Daoy (cell line): ENCODE measurements at regions not wholly inside any gene's neighbourhood (a gene's known extent, or its start where the extent isn't known, plus 50 kb on each side); places are given as distances from the start of the nearest gene placed in this dataset.

Experiments
- DNase-seq: peaks from one replicate; pipeline ENCODE4 v3.0.0-alpha.2; 2015; ENCODE audit warnings: low read depth

DNA sequence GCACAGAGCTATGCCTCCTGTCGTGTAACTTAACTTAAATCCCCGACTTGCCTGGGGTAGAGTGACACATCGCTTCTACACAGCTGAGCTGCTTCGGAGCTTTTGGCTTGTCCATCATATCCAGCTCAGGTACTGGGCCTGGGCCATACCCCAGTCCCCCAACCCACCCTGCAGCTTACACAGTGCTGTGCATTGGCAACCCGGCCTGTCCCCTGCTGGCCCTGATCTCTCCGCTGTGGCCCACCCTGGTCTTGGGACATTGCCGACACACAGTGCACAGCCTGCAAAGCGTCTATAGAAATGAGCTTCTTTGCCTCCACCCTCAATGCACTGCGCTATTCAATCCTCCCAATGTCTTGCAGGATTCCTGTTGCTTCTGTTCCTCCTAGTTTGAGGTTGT is 342.8 kb upstream of the RAB6C start:
- DNase-seq, result no peak

DNA sequence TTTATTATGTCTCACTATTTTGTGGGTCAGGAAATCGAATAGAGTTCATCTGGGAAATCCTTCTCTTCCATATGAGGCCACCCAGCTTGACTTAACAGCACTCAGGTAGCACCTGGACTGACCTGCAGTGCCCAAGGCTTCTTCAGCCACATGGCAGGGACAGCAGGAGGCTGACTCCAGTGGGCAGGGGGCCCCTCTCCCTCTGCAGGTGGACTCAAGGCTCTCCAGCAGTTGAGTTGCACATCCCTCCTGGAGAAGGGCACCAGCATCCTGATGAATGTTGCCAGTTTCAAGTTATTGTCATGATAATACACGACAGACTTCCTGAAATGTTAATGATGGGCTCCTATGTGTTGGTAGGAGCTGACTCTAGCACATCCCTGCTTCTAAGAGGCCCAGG is 338.1 kb upstream of the RAB6C start:
- DNase-seq, result no peak

DNA sequence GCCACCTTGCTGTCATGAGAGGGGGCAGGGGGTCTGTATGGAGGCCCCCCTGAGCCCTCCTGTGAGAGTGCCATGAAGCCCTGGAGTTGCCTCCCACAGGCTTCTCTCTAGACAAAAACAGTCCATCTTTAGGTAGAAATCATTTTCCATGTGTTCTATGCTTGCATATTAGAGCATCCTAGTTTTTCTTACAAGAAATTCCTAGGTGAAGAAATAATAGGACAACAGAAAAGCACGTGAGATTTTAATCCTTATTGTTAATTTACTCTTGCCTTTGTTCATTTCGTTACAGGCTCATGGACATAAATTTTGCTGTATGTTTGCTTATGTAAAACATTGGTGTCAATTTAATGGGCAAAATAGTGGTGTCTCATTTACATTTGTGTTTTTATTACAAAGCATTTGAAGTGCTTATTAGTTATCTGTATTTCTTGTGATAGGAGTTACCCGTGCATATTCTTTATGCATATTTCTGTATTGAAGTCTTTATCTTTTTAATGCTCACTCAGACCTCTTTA is 336.9 kb upstream of the RAB6C start:
- no peak for DNase-seq

DNA sequence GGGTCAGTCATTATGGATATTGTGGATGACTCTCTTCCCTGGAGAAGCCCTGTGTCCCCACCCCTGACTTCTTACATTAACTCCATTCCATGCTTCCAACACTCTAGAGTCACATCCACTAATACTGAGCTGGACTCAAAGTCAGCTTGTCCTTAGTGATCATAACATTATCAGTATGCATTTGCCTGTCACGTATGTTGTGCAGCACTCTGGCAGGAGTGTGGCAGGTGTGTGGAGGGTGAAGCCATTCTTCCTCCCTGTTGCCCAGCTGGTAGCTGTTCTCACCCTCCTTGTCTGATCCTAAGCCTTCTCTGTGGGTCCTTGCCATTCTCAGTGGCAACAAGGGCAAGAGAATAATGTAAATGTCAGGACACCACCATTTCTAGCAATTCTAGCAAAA is 334.1 kb upstream of the RAB6C start:
- DNase-seq, result no peak

DNA sequence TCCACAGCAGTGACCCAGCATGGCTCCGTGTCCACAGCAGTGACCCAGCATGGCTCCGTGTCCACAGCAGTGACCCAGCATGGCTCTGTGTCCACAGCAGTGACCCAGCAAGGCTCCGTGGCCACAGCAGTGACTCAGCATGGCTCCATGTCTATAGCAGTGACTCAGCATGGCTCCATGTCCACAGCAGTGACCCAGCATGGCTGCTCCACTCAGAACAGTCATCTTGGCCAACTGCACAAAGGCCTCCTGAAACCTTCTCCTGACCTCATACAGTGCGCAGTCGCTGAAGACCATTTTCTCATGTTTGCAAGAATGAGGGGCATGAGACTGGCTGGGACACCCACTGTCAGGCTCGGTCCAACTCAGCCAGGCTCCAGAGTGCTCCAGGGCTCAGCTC is 333.4 kb upstream of the RAB6C start:
- no peak for DNase-seq

DNA sequence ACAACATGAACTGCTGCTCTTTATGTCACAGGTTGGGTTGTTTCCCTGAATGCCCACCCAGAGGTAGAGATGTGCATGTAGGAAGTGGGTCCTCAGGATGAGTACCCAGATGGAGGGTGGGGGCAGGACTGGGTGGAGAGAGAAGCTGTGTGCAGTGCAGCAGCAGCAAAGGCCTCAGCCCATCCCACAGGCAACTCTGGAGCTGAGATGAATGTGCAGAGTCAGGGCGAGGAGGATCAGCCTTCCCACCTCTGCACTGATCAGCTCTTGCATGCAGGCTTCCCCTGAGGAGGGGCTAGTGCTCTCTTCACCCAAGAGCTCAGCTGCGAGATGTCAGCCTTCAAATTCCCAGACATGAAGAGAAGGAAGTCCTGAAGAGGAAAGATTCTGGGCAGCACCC is 326.2 kb upstream of the RAB6C start:
- DNase-seq, result no peak

DNA sequence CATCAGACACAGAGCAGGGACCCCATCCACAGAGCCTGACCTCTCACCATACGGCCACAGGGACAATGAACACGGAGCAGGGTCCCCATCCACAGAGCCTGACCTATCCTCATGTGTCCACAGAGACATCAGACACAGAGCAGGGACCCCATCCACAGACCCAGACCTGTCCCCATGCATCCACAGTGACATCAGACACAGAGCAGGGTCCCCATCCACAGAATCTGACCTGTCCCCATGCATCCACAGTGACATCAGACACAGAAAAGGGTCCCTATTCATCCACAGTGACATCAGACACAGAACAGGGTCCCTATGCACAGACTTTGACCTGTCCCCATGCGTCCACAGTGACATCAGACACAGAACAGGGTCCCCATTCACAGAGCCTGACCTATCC is 325.1 kb upstream of the RAB6C start:
- no peak for DNase-seq

DNA sequence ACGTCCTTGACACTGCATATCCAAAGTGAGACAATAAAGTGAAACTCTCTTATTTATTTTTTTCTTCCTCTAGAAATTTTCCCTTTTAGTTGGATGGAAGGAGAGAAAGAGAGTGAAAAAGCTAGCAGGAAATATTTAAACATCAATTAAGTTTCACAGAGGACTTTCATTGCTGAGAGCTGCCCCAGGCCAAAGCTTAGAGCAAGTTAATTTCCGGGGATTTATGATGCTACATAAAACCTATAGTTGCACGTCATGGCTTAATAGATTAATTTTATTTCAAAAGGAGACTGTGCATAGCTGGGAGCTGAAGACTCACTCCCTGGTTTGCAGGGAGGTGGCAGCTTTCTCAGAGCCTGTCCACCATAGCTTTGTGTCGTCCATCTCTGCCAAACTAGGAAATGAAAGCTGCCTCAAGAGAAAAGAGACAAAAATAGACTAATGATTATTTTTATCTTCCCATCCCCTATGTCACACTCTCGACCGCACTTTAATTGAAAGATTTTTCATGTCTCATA is 323.3 kb upstream of the RAB6C start:
- DNase-seq, result no peak

DNA sequence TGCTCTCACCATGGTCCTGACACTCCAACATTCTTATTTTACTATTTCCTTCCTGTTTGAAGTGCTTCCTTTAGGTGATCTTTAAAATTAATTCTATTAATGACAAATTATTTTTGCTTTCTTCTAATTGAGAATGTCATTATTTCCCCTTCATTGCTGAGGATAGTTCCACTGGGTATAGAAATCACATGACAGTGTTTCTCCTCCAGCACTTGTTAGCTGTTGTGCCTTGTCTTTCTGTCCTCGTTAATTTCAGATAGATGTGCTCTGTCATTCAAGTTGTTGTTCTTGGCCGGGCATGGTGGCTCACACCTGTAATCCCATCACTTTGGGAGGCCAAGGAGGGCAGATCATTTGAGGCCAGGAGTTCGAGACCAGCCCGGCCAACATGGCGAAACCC is 321.0 kb upstream of the RAB6C start:
- DNase-seq, result no peak

DNA sequence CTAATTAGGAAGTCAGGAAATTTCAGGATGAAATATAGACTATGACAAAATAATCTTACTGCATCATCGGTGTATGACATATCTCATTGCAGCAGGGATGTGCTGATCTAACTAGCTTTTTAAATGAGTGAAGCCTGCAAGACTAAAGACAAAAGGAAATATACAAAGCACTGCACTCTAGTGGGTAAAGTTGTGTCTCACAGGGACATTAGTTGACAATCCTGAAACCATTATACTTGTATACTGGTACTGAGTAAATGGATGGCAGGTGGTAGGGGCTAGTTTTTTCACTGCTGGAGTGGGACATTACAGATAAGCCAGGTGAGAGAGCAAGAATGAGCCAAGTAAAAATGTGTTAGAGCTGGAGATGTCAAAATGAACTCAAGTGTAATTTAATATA is 317.5 kb upstream of the RAB6C start:
- DNase-seq, result no peak

DNA sequence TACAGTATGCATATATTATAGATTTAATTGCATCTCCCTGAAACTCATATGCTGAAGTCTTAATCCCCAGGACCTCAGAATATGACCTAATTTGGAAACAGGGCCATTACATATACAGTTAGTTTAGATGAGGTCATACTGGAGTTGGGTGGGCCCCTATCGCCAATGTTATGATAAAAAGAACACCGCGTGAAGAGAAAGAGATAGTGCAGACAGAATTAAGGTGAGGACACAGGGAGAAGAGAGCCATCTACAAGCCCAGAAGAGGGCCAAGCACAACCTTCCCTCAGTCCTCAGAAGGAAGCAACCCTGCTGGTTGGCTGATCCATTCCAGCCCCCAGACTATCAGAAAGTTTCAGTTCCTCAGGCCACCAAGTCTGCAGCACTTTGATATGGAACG is 311.9 kb upstream of the RAB6C start:
- DNase-seq, result no peak

DNA sequence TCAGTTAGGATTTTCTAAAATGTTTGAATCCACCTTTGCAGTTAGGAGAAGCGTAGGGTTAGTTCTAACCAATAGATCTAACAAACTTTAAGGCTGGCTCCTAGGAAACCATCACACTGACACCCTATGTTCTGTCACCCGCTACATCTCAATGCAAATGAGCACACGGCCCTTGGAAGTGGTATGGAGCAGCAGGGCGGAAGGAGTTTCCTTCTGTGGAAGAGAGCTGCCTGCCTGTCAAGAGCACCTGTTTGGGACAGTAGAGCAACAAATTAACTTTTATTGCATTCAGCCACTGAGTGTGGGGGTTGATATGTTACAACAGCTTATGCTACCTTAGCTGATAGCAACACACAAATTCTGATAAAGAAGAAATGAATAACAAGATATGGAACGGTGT is 306.9 kb upstream of the RAB6C start:
- no peak for DNase-seq

DNA sequence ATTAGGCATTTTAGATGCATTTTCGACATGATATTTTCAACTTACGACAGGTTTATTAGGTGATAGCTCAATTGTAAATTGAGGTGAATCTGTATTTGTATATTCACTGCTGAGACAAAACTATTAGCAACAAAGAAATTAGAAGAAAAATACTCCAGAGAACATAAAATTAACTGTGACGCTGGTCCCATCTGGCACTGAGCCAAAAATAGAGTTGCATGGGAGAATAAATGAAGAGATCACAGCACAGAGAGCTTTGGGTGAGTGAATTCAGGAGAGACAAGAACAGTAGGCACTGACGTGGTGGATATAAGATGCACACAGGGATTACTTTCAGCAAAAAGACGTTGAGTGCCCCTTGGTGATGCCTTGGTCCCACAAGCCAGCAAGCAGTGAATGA is 306.2 kb upstream of the RAB6C start:
- DNase-seq, result no peak

DNA sequence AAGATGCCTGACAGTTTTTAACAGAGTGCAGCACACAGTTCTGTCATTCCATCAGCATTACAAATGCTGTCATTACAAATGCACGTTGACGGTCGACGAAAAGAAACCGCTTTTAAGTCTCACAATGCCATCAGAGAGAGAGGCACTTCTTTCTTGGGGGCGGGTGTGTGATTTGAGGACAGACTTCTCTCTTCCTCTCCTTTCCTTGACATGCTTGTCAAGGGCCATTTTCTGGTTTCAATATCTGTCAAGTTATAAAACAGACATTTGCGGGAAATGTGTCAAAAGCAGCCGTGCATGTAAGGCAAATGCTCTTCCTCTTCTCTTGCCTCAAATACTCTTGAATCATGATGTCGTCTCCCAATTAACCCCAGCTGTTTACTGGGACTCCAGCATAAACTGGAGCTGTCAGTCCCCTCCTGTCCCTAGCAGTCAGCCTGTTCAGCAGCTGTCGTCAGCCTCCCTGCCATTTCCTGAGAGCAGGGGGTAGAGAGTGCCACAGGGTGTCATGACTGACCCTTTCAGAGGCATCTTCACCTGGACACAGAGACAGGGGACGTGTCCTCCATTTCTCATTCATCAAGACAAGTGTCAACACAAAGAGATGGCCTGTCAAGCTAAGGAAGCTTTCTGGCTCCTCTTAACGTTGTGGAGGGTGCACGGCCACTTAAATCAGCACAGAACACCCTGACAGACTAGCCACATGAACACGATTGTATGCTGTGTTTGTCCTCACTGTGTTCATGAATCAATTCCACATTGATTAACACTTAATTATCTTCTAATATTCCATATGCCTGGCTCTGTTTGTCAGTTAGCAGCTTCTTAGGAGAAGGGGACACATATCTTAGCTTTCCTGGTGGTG is 305.4 kb upstream of the RAB6C start:
- DNase-seq, result no peak

DNA sequence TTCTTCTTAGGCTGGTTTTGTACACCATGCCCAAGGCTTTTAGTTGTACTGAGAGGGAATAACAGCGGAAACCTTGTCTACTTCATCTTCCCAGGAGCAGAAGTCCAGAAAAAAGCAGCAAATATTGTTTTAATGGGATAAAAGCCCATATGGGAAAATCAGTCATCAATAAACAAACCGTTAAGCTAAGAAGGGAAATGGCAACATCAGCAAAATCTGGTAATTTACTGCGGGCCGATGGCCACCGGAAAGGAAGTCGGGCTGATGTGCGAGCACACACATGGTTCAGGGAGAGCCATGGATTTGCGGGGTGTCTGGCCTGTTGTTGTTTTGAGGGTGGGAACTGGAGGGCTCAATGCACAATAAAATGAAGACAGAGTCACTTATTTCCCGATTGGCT is 300.7 kb upstream of the RAB6C start:
- DNase-seq, result no peak

DNA sequence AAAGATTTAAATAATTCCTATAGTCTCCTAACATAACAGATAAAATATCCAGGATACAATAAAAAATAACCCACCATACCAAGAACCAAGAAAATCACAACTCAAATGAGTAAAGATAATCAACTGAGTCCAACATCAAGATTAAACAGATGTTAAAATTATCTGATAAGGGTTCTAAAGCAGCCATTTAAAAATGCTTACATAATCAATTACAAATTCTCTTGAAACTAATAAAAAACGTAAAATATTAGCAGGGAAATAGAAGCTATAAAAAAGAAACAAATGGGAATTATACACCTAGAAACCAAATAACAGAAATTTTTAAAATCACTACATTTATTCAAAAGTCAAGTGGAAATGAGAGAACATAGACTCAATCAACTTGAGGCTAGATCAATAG is 297.7 kb upstream of the RAB6C start:
- no peak for DNase-seq

DNA sequence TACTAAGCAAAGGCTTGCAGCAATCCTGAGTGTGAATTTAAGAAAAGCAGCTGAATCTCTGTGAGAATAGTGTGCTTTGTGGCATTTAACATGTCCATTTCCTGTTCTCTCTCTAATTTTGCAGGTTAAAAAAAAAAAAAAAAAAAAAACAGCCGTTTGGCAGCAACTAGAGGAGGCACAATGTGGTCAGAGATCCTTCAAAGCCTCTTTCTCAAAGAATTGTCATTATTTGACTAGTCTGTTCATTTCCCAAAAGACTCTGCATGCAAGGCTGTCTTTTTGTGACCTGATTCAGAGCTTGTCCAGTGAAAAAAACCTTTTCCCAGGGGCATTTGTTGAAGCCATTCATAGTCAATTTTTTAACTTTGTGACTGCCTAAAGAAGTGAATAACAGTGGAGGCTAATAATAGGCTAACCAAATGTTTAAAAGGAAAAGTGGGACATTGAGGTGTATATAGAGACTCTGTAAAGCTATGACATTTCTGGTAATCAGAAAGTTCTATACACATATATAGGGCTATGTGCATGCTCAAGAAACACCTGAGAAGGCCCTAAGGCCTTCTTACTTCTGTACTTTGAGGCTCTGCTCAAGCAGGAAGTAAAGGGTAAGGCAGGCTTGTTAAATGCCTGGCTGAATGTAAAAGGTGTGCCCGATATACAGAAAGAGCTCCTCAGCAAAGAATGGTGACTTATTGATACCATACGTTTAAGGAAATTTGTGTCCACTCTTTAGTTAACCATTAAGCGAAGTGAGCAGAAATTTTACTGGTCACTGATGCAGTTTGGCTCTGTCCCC is 289.6 kb upstream of the RAB6C start:
- no peak for DNase-seq

DNA sequence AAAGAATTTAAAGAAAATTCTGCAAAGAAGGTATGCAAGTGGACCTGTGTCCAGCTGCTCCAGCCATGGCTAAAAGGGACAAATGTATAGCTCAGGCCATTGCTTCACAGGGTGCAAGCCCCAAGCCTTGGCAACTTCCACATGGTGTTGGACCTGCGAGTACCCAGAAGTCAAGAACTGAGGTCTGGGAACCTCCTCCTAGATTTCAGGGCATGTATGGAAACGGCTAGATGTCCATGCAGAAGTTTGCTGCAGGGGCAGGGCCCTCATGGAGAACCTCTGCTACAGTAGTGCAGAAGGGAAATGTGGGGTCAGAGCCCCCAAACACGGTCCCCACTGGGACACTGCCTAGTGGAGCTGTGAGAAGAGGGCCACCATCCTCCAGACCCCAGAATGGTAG is 284.0 kb upstream of the RAB6C start:
- DNase-seq, result no peak

DNA sequence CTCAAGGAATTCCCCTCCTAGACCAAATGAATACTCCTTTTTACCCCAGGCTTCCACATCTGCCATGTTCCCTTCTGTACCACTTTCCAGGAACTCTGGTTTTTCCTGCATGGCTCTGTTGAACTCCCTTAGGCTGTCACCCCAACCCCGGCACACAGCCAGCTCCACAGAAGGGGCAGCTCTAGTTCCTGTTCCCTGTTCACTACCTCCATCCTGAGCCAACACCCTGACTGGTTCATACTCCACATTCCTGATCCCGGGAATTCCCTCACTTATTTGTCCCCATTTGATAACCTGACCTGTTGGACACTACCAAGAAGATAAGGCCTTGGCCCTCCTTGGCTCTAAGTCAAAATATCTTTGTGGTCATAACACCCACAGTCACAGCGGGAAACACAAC is 280.9 kb upstream of the RAB6C start:
- DNase-seq, result no peak

DNA sequence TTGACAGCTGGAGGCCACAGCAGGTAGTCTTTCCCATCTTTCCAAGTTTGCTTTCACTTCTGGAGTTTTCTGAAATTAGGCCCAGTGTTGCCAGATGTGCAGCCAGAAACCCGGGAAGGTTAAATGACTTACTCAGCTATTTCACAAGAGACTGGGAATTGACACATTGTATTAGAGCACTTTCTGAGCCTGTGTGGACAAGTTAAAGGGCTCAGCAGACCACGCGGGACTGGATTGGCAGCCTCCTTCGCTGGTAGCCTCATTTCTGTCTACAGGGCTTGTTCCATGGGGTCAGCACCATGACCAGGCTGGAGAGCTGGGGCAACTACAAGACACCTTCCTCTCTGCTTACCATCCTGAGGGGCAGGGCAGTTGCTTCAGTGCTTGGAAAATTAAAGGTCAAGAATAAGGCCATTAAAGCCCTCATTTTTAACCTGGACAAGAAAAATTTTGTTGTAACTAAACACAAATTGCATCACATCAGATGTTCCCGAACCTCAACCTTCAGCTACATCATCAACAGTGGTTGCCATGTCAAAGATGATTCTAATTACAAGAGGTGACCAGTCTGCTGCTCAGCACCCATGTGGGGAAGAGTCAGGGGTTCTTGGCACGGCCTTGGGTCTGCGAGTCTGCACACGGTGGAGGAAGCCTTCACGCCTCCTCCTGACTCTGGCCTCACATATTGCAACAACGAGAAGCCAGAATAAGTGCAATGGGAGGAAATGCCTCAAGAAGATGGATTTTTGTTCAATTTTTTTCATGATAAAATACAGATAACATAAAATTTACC is 279.5 kb upstream of the RAB6C start:
- DNase-seq, result no peak

DNA sequence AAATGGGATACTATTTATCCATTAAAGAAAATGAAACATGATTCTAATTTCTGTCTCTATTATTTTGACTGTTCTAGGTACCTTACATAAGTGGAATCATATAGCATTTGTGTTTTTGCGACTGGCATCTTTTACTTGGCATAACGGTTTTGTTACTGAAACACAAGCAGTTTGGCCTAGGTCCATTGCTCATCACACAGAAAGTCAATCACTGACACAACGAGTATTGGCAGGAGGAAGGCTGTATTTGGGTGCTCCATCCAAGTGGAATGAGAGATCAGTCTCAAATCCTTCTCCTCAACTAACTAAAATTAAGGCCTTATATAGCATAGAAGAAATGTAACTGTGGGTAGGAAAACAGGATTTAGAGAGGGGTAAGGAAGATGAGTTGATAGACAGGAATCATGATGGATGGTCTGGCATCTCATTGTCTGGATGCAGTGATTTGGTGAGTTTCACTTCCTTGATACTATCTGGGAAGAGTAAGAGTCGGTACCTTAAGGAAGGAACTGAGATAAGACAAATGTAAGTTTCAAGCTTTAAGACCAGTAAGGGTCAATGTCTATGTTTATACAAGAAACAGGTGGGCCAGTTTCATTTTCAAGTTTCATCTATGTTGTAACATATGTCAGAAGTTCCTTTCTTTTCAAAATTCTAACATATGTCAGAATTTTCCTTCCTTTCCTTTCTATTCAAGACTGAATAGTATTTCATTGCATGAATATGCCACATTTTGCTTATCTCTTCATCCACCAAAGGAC is 276.9 kb upstream of the RAB6C start:
- DNase-seq, result no peak
